B cell (primary cell): ENCODE measurements at regions not wholly inside any gene's neighbourhood (a gene's known extent, or its start where the extent isn't known, plus 50 kb on each side); places are given as distances from the start of the nearest gene placed in this dataset.
A peak's percentile ranks its signal among the peaks of the same experiment; 100 is the strongest.

ENCODE experiments used
- ATAC-seq: fragments of 200-7000 bp; cut with Tn5 transposase; one replicate; pipeline ENCODE4 v1.10.0; 2021; ENCODE audit warnings: low read depth, mild to moderate bottlenecking, moderate number of reproducible peaks, moderate library complexity
- CTCF ChIA-PET: fragments of 350-600 bp; sonication (Branson Sonifier 250); formaldehyde crosslinking; loops from one replicate; lab custom pipeline; 2021; ENCODE audit warnings: antibody characterized with exemption, inconsistent platforms; lab: Charles Lee
- POLR2A ChIA-PET: fragments of 350-600 bp; sonication (Branson Sonifier 250); formaldehyde crosslinking; loops from one replicate; lab custom pipeline; 2021; ENCODE audit warnings: antibody characterized with exemption; lab: Charles Lee
- DNase-seq: peaks from one replicate; pipeline ENCODE4 v3.0.0; 2013
- H2AFZ ChIP-seq: 2 replicates; pipeline ENCODE4 v1.6.1; 2012; ENCODE audit warnings: mild to moderate bottlenecking, low read depth, low read length; ENCODE audit not compliant: insufficient read depth, poor library complexity, severe bottlenecking
- H3K27ac ChIP-seq, 2 donors: 1 replicate in 1 of 2; 2 replicates in 1 of 2; pipeline ENCODE4 v1.5.1; 2012 to 2013; ENCODE audit warnings: low read length in 2 of 2, mild to moderate bottlenecking in 2 of 2, moderate library complexity in 1 of 2
- H3K27me3 ChIP-seq, 4 experiments: fragments of 200-600 bp in 1 of 4; sonication (generic) in 1 of 4; replicated peaks in 1 of 4; 1 replicate in 2 of 4; 2 replicates in 2 of 4; pipeline versions ENCODE4 v1.6.1 to v1.7.0; 2013 to 2016; ENCODE audit warnings: low read length in 3 of 4, mild to moderate bottlenecking in 2 of 4, mixed read lengths in 1 of 4, moderate library complexity in 1 of 4; ENCODE audit not compliant: insufficient read depth in 4 of 4, control insufficient read depth in 3 of 4; ENCODE audit errors: control extremely low read depth in 1 of 4
- H3K36me3 ChIP-seq, 2 experiments: replicated peaks in 1 of 2; 1 replicate in 1 of 2; 2 replicates in 1 of 2; pipeline versions ENCODE4 v1.6.1 to v1.7.1; 2013; ENCODE audit warnings: low read length in 1 of 2; ENCODE audit not compliant: insufficient read depth in 2 of 2, control insufficient read depth in 1 of 2; ENCODE audit errors: control extremely low read depth in 1 of 2, extremely low read depth in 1 of 2
- H3K4me1 ChIP-seq, 2 donors: fragments of 200-600 bp in 1 of 2; sonication (generic) in 1 of 2; 1 replicate in 1 of 2; 2 replicates in 1 of 2; pipeline versions ENCODE4 v1.5.1 to v1.6.1; 2013 to 2017; ENCODE audit warnings: low read length in 2 of 2; ENCODE audit not compliant: control insufficient read depth in 2 of 2, insufficient read depth in 2 of 2
- H3K4me2 ChIP-seq: replicated peaks from 2 replicates; pipeline ENCODE3; 2012; ENCODE audit warnings: mild to moderate bottlenecking, low read depth, low read length; ENCODE audit not compliant: poor library complexity, severe bottlenecking
- H3K4me3 ChIP-seq, 5 experiments: fragments of 200-600 bp in 1 of 5; sonication (generic) in 1 of 5; 1 replicate in 3 of 5; 2 replicates in 2 of 5; pipeline versions ENCODE4 v1.5.1 to v1.7.0; 2011 to 2016; ENCODE audit warnings: low read length in 4 of 5, mild to moderate bottlenecking in 4 of 5, low read depth in 2 of 5, control low read depth in 1 of 5, moderate library complexity in 1 of 5; ENCODE audit not compliant: insufficient read depth in 1 of 5; ENCODE audit errors: control extremely low read depth in 1 of 5, extremely low read depth in 1 of 5
- H3K79me2 ChIP-seq: fragments of 200-600 bp; sonication (generic); one replicate; pipeline ENCODE4 v1.6.0; 2016; ENCODE audit warnings: low read length; ENCODE audit not compliant: control insufficient read depth, insufficient read depth
- H3K9ac ChIP-seq: fragments of 200-600 bp; sonication (generic); 2 replicates; pipeline ENCODE4 v1.6.1; 2017; ENCODE audit warnings: mild to moderate bottlenecking, low read length, moderate library complexity
- H3K9me3 ChIP-seq, 3 donors: one replicate each; pipeline versions ENCODE4 v1.6.1 to v1.7.1; 2013; ENCODE audit warnings: low read length in 2 of 3; ENCODE audit not compliant: control insufficient read depth in 2 of 3, insufficient read depth in 1 of 3; ENCODE audit errors: control extremely low read depth in 1 of 3
- H4K20me1 ChIP-seq: 2 replicates; pipeline ENCODE4 v1.6.0; 2012; ENCODE audit warnings: mild to moderate bottlenecking, low read length; ENCODE audit not compliant: insufficient read depth, control insufficient read depth, poor library complexity, severe bottlenecking
- H3K27ac Mint-ChIP-seq: one replicate; pipeline ENCODE4 v1.8.0; 2021; ENCODE audit warnings: mixed read lengths
- H3K27me3 Mint-ChIP-seq: one replicate; pipeline ENCODE4 v1.8.0; 2021; ENCODE audit warnings: mixed read lengths
- H3K4me1 Mint-ChIP-seq: one replicate; pipeline ENCODE4 v1.8.0; 2021; ENCODE audit warnings: mixed read lengths
- H3K4me3 Mint-ChIP-seq: one replicate; pipeline ENCODE4 v1.8.0; 2021; ENCODE audit warnings: mixed read lengths
- H3K9me3 Mint-ChIP-seq: one replicate; pipeline ENCODE4 v1.8.0; 2022; ENCODE audit warnings: mixed read lengths; ENCODE audit not compliant: insufficient read depth
- EZH2 ChIP-seq: IDR thresholded peaks from 2 replicates; pipeline ENCODE4 v1.6.1; 2012; ENCODE audit warnings: borderline replicate concordance, low read depth, mild to moderate bottlenecking, moderate library complexity, low read length; ENCODE audit not compliant: insufficient read depth, poor library complexity, severe bottlenecking
- WGBS: methylation state at CpG from one replicate; pipeline ENCODE4 v1.1.5; 2013; ENCODE audit warnings: missing lambda C conversion rate; ENCODE audit not compliant: insufficient coverage; 5-methylcytosine and 5-hydroxymethylcytosine counted together
- intact Hi-C: fragments of 100-400 bp; cut with micrococcal nuclease; formaldehyde crosslinking; loops from one replicate; pipeline ENCODE4 v1.10.0; 2022
- TF ChIP-seq, protein P1 (sequence below): fragments of 200-600 bp; IDR thresholded peaks from one replicate; pipeline ENCODE4 v1.8.0; 2022; ENCODE audit warnings: antibody characterized with exemption, mild to moderate bottlenecking

DNA sequence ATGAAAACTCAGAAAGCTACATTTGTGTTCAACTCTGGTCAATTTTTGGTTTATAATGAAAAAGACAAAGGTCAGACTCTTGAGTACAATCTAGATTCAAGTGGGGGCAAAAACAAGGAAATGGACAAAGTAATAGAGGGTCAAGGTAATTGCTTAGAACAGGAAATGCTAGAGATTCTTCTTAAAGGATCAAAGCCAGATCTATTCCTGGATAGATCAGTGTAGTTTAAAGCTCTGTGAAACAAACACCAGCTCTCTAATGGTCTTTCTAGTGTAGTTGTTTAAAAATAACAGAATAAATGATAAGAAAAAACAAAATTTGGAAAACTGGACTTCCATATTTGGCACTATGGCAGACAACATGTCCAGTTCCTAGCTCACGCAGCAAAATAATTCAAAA is 70.7 kb upstream of the SLC8A3 start:
- Histone ChIP-seq H3K27me3 (peaks cover 0 to 26% (median 14%) of the 10 kb centered on the region in 4 experiments), H3K9me3 (peaks cover 0 to 11% (median 0%) of the 10 kb centered on the region in 3 donors), H2AFZ (no peak overlapping the region), H3K27ac (no peak overlapping the region), H3K4me2 (no peak overlapping the region), H3K79me2 (no peaks in the 10 kb centered on the region), H3K4me1 (peaks cover 0 to 5% of the 10 kb centered on the region in 2 donors), H3K4me3 (no peak overlapping the region), H3K36me3 (no peaks in the 10 kb centered on the region), H4K20me1 (no peaks in the 10 kb centered on the region), H3K9ac (no peak overlapping the region)
- ATAC-seq (no peak), DNase-seq (no peak)
- Mint-ChIP-seq H3K9me3 (no peaks in the 10 kb centered on the region), H3K4me1 (peaks cover 10% of the 10 kb centered on the region), H3K27ac (no peak overlapping the region), H3K27me3 (peaks cover 47% of the 10 kb centered on the region), H3K4me3 (no peak overlapping the region)
- ChIA-PET POLR2A (no interaction called here), CTCF (no interaction called here)
- TF ChIP-seq, protein P1, sequence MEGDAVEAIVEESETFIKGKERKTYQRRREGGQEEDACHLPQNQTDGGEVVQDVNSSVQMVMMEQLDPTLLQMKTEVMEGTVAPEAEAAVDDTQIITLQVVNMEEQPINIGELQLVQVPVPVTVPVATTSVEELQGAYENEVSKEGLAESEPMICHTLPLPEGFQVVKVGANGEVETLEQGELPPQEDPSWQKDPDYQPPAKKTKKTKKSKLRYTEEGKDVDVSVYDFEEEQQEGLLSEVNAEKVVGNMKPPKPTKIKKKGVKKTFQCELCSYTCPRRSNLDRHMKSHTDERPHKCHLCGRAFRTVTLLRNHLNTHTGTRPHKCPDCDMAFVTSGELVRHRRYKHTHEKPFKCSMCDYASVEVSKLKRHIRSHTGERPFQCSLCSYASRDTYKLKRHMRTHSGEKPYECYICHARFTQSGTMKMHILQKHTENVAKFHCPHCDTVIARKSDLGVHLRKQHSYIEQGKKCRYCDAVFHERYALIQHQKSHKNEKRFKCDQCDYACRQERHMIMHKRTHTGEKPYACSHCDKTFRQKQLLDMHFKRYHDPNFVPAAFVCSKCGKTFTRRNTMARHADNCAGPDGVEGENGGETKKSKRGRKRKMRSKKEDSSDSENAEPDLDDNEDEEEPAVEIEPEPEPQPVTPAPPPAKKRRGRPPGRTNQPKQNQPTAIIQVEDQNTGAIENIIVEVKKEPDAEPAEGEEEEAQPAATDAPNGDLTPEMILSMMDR, result no peak
- TF ChIP-seq EZH2, result no peak
- WGBS, result no CpG with 5 or more reads among the region's 1 CpG
- intact Hi-C loops, result no loop called here

DNA sequence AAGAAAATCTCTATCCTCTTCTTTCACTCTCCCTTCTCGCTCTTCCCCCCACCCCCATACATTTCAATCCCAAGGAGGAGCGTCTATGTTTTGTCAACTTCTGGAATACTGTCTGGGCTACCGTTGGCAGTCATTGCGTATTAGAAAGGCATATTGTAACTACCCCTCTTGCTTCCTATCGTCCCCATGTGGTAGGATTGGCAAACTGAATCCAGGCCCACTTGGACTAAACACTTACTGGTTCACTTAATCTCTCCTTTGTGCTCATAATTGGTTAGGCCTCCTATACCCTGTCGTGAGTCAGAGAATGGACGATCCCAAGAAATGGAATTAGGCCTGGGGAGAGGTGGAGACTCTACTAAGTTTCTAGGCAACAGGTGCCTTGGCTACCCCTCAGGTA is 68.8 kb upstream of the SLC8A3 start:
- peaks cover 0 to 32% (median 21%) of the 10 kb centered on the region in 4 experiments for H3K27me3 ChIP-seq
- intact Hi-C loops, result no loop called here
- peaks cover 0 to 7% of the 10 kb centered on the region in 2 donors for H3K4me1 ChIP-seq
- no peak overlapping the region for H3K27ac Mint-ChIP-seq
- no peak overlapping the region for H3K4me3 Mint-ChIP-seq
- H3K27me3 Mint-ChIP-seq, result peaks cover 51% of the 10 kb centered on the region
- H3K4me2 ChIP-seq, result no peak overlapping the region
- H4K20me1 ChIP-seq, result no peaks in the 10 kb centered on the region
- H3K9me3 ChIP-seq, result peaks cover 0 to 12% (median 1%) of the 10 kb centered on the region in 3 donors
- peaks cover 10% of the 10 kb centered on the region for H3K4me1 Mint-ChIP-seq
- H3K9ac ChIP-seq, result no peak overlapping the region
- POLR2A ChIA-PET, result no interaction called here
- H2AFZ ChIP-seq, result no peak overlapping the region
- 71% methylated on average over 5 of the region's 7 CpGs for WGBS
- no peaks in the 10 kb centered on the region for H3K79me2 ChIP-seq
- no peak overlapping the region for H3K27ac ChIP-seq
- no peak overlapping the region for H3K4me3 ChIP-seq
- no peaks in the 10 kb centered on the region for H3K9me3 Mint-ChIP-seq
- no peak for ATAC-seq
- no peak for TF ChIP-seq EZH2
- TF ChIP-seq, protein P1, result peak; percentile 28
- DNase-seq, result peak; percentile 34
- CTCF ChIA-PET, result no interaction called here
- H3K36me3 ChIP-seq, result no peaks in the 10 kb centered on the region
